ENCODE measurements at regions not wholly inside any gene's neighbourhood (a gene's known extent, or its start where the extent isn't known, plus 50 kb on each side); places are given as distances from the start of the nearest gene placed in this dataset.
"Not testable (repeated sequence)": the region's sequence is repeated elsewhere in the genome, so short reads cannot be mapped to it uniquely, and the experiment has no call there.

DNA sequence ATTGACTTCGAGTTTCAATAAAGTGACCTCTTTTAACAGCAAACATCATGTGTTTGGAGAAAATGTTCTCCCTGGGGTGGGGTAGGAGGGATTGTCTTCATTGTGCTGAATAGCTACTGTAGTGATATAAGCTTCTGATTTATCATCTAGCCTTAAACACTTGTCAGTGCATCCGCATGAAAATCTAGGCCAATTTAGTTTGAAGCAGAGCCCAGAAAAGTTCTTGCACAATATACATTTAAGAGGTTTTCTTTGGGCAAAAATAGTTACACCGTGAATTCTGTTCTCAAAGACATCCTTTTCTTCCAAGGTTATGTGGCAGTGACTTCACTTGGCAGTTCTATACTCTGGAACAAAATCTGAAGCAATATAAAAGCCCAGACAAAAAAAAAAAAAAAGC lies 136.0 kb upstream of the IFNG-AS1 start:
- DNase-seq: no peak

- no peak for DNase-seq
Observed at GRCh38 chr12:67854351-67854750, 134.9 kb upstream of the IFNG-AS1 start.

GRCh38 chr12:67855103-67855502 lies 134.1 kb upstream of the IFNG-AS1 start:
- DNase-seq: no peak

DNA sequence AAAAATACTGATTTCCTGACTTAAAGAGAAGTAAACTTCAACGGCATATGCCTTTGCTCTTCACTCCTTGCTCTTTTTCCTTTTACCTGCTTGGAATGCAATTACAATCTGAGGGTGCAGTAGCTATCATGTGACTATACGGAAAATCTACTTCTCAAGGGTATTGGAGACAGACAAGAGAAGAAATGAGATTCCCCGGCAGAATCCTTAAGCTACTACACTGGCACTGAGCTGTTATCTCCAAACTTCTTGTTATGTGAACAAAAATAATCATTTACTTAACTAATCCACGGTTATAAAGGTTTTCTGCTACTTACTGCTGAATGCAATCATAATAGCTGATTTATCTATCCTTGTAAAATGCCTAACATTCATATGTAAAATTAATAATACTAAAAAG lies 118.0 kb upstream of the IFNG-AS1 start:
- no peak for DNase-seq

DNA sequence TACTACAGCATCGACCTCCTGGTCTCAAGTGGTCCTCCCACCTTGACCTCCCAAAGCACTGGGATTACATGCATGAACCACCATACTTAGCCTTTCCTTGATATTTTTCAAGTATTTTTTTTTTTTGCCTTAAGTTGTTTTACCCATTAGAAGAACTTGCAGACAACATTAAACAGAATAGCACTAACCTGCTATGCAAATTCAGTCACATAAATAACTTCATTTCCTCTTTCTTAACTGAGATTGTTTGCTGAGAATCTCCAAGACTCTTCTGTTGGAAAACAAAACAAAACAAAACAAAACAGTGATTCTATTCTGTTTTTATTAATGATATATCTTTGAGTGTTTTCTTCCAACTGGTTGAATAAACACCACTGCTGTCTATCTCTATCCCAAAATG lies 115.9 kb upstream of the IFNG-AS1 start:
- DNase-seq: no peak

DNA sequence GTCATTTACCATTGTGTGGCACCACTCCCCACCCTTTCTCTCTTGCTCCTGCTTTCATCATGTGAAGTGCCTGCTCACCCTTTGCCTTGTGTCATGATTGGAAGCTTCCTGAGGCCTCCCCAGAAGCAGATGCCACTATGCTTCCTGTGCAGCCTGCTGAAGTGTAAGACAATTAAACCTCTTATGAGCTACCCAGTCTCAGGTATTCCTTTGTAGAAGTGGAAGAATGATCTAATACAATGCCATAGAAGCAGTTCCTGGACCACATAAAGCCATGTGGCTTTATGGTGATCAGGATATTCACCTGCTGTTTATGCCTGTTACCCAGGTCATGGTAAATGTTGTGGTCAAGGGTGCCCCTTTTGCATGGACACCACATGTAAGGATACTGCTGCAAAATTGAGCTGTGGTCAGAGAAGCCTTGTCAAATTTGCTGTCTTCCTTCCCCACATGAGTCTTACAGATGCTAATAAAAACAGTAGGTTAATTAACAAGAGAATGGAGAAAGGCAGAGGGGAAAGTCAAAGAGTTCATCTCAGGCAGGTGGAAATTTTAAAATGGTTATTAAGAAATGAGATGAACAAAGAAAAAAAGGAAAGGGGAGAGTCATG lies 112.8 kb upstream of the IFNG-AS1 start:
- no peak for DNase-seq

DNA sequence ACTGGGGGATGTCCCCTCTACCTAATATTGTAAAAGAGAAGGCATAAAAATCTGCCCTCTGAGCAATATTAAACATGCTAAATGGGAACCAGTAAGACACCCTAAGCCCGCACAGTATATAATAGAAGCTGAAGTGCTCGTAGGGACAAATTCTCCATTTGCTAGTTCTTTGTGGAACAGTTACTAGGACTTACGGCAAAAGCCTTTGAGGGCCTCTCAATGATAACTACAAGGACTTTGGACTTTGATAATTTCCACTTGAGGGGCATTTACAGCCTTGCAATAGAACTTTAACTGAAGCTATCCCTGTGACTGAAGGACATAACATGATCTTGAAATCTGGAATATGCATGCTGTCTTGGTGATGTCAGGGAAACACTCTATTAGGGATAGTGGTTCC lies 111.5 kb upstream of the IFNG-AS1 start:
- no peak for DNase-seq

DNA sequence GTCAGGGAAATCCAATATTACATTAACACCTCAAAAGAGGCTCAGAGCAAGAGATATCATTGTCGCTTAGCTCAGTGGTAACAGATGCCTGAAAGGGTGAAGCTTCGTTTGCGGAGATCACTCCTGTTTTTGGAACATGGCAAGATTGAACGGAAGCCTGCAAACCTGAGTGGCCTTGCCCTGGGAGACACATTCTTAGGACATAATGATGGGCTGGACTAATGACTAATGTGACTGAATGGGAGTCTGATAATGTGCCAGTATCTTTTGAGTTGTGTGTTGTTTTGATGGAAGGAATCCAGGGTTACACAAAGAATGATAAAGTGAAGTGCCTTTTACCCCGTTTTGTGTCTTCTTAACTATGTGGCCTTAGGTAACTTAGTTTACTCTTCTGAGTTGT lies 109.3 kb upstream of the IFNG-AS1 start:
- DNase-seq: no peak

DNA sequence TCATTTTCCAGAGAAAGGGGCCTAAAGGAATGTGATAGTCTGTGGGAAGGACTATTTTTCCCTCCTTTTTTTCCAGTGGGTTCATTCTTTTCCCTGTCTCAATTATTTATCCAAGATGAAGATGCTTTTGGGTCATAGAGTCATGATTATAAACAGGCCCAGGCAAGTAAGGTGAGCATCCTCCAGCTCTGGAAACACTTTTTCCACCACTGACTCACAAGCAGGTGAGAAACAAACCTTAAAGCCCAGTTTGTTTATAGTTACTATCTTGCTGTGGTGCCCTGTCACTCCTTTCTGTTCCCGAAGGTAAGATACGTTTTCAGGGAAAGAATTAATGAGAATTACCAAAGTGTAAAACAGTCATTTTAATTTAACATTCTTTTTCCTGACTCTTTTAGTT lies 107.7 kb upstream of the IFNG-AS1 start:
- DNase-seq: no peak

DNA sequence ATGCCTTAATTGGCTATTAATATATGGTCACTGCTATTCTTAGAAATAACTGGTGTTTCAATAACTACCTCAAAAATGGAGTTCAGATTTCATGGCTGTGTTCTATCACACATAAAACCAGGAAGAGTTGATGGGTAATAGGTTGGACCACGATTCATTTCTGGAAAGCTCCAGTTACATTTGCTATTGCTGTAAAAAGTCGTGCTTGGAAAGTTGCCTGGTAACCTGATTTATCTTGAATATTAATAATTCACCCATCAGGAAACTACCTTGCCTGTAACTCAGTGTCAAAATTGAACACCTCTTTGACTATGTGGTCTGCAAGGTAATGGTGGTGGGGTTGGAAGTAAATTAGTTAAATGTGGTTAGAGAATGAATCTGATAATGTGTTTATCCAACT lies 104.7 kb upstream of the IFNG-AS1 start:
- DNase-seq: no peak

GRCh38 chr12:67885375-67886169 lies 103.7 kb upstream of the IFNG-AS1 start:
- no peak for DNase-seq

DNA sequence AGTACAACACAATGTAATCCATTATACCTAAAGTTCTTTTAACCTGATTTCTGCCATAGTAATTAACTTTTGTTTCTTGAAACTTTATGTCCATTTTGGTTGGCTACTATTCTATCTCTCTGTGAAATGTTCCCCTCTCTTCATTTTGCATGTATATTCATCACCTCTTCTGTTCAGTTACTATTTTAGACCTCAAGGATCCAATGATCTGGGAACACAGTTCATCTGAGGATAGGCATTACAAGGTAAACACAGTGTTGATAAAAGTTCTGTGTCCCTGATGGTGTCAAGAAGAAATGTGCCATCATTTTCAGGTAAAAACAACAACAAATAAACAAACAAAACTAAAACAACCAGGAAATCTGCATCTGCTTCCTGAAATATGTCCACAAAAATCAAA lies 102.2 kb upstream of the IFNG-AS1 start:
- no peak for DNase-seq

DNA sequence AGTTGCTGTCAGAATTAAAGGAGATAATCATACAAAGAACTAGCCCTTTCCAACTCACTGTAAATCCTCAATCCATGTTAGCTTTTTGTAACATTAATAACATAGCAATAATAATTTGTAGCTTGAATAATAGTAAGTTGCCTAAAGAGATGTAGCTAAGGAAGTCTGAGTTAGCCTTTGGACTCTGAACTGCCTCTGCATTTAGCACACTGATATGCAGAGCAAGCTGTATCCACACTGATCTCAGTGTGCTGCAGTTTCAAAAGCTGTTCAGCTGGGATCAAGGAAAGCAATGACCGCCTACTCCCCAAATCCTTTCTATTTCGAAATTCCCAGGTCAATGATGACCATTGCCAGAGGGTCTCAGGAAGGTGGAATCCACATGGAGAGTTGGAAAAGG lies 99.3 kb upstream of the IFNG-AS1 start:
- DNase-seq: no peak

DNA sequence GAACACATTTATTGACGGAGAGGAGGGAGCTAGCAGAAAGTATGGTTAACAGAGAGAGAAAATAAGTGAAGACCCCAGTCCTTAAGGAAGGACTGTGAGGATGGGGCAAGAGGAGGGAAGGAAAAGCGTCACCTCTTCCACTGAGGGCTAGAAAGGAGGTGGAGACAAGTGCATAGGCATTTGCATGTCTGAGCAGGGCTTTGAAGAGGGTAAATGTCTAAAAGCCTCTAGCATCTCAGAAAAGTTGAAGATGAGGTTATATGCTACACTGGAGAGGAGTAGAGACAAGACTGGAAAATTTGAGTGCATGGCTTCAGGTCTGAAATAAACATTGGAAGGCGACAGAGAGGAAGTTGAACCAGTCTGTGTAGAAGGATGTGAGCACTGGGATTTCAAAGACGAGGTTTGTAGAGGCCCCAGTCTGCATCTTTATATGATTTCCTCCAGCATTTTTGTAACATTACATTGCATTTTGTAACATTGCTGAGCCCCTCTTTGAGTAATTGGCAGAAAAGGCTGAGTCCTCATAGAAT lies 98.5 kb upstream of the IFNG-AS1 start:
- no peak for DNase-seq

DNA sequence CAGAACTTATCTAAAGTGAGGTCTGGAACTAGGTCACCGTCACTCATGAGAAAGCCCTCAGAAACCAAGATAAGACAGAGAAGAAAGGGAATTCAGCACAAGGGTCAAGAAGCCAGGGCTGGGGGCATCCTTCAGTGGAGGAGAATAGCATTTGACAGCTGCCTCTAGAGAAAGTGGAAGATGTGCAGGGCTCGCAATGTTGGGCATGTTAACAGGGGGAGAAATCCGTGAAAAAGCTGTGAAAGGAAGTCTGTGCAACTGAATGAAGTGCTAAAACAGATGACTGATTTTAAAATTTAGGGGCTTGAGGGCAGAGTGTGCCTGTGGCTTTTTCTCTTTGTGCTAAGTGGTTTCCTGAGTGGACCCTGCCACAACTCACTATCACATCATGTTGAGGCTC lies 97.7 kb upstream of the IFNG-AS1 start:
- no peak for DNase-seq

GRCh38 chr12:67892259-67893021 lies 96.8 kb upstream of the IFNG-AS1 start:
- DNase-seq: no peak

GRCh38 chr12:67893022-67893580 lies 96.1 kb upstream of the IFNG-AS1 start:
- DNase-seq: no peak

- not testable (repeated sequence) for DNase-seq
Observed at GRCh38 chr12:67900418-67900817, 88.8 kb upstream of the IFNG-AS1 start.

GRCh38 chr12:67909091-67909531 lies 80.1 kb upstream of the IFNG-AS1 start:
- no peak for DNase-seq

DNA sequence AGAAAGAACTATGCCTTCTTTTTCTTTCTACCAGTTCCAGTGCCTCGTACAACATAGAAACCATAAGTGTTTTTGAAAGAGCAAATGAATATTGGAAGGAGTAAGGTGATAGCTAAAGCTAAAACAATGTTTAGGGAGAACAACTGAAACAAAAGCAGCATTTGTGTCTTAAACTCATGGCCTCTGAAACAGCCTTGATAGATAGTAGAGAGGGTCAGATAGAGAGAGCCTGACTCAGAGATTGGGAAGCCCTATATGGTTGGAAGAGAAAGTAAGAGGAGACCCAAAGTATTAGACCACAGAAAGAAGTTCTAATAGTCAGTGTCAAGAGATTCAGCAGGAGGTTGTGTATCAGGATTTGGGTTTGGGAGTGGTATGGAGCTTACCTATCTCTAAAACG lies 79.6 kb upstream of the IFNG-AS1 start:
- DNase-seq: no peak

DNA sequence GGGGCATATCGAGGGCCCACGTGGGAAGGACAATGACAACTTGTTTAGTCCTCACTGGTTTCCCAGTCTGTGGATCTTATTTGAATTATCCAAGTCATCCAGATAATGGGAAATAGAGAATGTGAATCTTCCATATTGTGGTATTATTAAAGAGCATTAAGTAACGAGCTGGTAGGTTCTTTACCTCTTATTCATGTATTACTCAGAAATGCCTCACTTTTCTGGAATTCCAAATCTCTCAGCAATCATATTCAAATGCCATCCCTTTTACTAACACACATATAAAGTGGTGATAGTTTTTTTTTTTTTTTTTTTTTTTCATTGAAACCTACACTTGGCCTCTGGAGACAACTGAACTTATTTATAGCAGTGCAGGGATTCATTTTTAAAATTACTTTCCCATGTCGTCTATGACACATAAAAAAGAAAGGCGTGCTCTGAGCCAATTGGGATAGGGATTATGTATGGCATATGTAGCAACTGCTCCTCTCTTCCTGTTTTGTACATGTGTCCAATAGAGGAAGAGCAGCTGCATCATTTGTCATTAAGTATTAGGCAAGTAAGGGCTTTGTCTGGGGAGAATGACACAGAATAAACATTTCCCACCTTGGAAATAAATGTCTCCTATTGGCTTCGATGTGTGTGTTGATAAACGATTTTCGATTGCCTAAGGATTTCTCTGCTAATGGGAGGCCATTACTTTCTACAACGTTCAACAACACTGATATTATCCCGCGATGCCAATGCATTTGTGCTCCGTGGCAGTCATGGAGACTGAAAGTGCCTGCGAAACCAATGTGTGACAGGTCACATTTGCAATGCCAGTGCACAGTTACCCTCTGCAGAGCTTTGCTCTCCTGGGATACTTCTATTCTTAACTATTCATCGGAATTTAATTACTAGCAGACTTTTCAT lies 78.6 kb upstream of the IFNG-AS1 start:
- DNase-seq: no peak

- DNase-seq: no peak
Observed at GRCh38 chr12:67911275-67911600, 78.0 kb upstream of the IFNG-AS1 start.
